Skeletal muscle tissue (tissue), 3 donors: ENCODE measurements at regions not wholly inside any gene's neighbourhood (a gene's known extent, or its start where the extent isn't known, plus 50 kb on each side); places are given as distances from the start of the nearest gene placed in this dataset.
"Not testable (repeated sequence)": the region's sequence is repeated elsewhere in the genome, so short reads cannot be mapped to it uniquely, and the experiment has no call there.

Experiments used
- H3K27ac ChIP-seq: one replicate; pipeline ENCODE4 v1.7.0; 2013; ENCODE audit warnings: mild to moderate bottlenecking, low read depth, low read length, inconsistent platforms
- H3K27me3 ChIP-seq, 3 donors: one replicate each; pipeline ENCODE4 v1.7.0; 2013; ENCODE audit warnings: low read length in 3 of 3; ENCODE audit not compliant: control insufficient read depth in 3 of 3, insufficient read depth in 3 of 3
- H3K36me3 ChIP-seq, 3 donors: one replicate each; pipeline ENCODE4 v1.7.0; 2013; ENCODE audit warnings: low read length in 3 of 3; ENCODE audit not compliant: control insufficient read depth in 3 of 3, insufficient read depth in 3 of 3
- H3K4me1 ChIP-seq, 3 donors: one replicate each; pipeline ENCODE4 v1.7.0; 2013; ENCODE audit warnings: low read length in 3 of 3, mild to moderate bottlenecking in 3 of 3; ENCODE audit not compliant: control insufficient read depth in 3 of 3, insufficient read depth in 3 of 3
- H3K4me3 ChIP-seq, 3 donors: one replicate each; pipeline ENCODE4 v1.7.0; 2013; ENCODE audit warnings: low read length in 3 of 3
- H3K9ac ChIP-seq, 3 donors: one replicate each; pipeline ENCODE4 v1.7.0; 2013; ENCODE audit warnings: low read length in 3 of 3, mild to moderate bottlenecking in 3 of 3, moderate library complexity in 2 of 3, low read depth in 1 of 3
- H3K9me3 ChIP-seq, 3 donors: one replicate each; pipeline ENCODE4 v1.7.0; 2013; ENCODE audit warnings: low read length in 3 of 3; ENCODE audit not compliant: control insufficient read depth in 3 of 3
- donor health status: Osteomylitis.

- Histone ChIP-seq H3K9me3 (no peaks in the 10 kb centered on the region), H3K27me3 (no peaks in the 10 kb centered on the region), H3K27ac (no peak overlapping the region), H3K36me3 (no peaks in the 10 kb centered on the region), H3K4me1 (no peaks in the 10 kb centered on the region), H3K9ac (no peak overlapping the region), H3K4me3 (no peak overlapping the region)
These were observed 153.3 kb downstream of the XPNPEP1 start for GRCh38 chr10:109769966-109770365.

GRCh38 chr10:109765838-109766237 is 157.5 kb downstream of the XPNPEP1 start:
- H3K36me3 ChIP-seq, result no peaks in the 10 kb centered on the region
- H3K9ac ChIP-seq, result no peak overlapping the region
- H3K27ac ChIP-seq, result no peak overlapping the region
- H3K4me3 ChIP-seq, result no peak overlapping the region
- peaks cover 0 to 3% (median 0%) of the 10 kb centered on the region in 3 donors for H3K9me3 ChIP-seq
- H3K4me1 ChIP-seq, result no peaks in the 10 kb centered on the region
- no peaks in the 10 kb centered on the region for H3K27me3 ChIP-seq

GRCh38 chr10:109762555-109762954 is 160.8 kb downstream of the XPNPEP1 start:
- peaks cover 0 to 3% (median 0%) of the 10 kb centered on the region in 3 donors for H3K9me3 ChIP-seq
- H3K27me3 ChIP-seq, result no peaks in the 10 kb centered on the region
- no peak overlapping the region for H3K9ac ChIP-seq
- no peaks in the 10 kb centered on the region for H3K36me3 ChIP-seq
- H3K4me1 ChIP-seq, result no peaks in the 10 kb centered on the region
- H3K27ac ChIP-seq, result no peak overlapping the region
- no peak overlapping the region for H3K4me3 ChIP-seq

- H3K4me1 ChIP-seq, H3K27ac ChIP-seq, H3K27me3 ChIP-seq, H3K9ac ChIP-seq, H3K4me3 ChIP-seq, H3K9me3 ChIP-seq, H3K36me3 ChIP-seq: not testable (repeated sequence)
These were observed 165.6 kb downstream of the XPNPEP1 start for GRCh38 chr10:109757670-109758069.

GRCh38 chr10:109746861-109747260 is 176.4 kb downstream of the XPNPEP1 start:
- Histone ChIP-seq H3K36me3 (no peaks in the 10 kb centered on the region), H3K9ac (no peak overlapping the region)

GRCh38 chr10:109744020-109744419 is 179.3 kb downstream of the XPNPEP1 start:
- Histone ChIP-seq H3K4me1 (no peaks in the 10 kb centered on the region), H3K27ac (no peak overlapping the region), H3K36me3 (no peaks in the 10 kb centered on the region), H3K27me3 (no peaks in the 10 kb centered on the region), H3K9ac (no peak overlapping the region), H3K4me3 (no peak overlapping the region), H3K9me3 (no peaks in the 10 kb centered on the region)

More at GRCh38 chr10:109746861-109747260, 176.4 kb downstream of the XPNPEP1 start:
- no peaks in the 10 kb centered on the region for H3K27me3 ChIP-seq
- H3K27ac ChIP-seq, result no peak overlapping the region
- H3K9me3 ChIP-seq, result no peaks in the 10 kb centered on the region
- no peak overlapping the region for H3K4me3 ChIP-seq
- no peaks in the 10 kb centered on the region for H3K4me1 ChIP-seq

GRCh38 chr10:109743574-109743973 is 179.7 kb downstream of the XPNPEP1 start:
- H3K9ac ChIP-seq, result no peak overlapping the region
- H3K9me3 ChIP-seq, result no peaks in the 10 kb centered on the region
- no peak overlapping the region for H3K4me3 ChIP-seq
- H3K27me3 ChIP-seq, result no peaks in the 10 kb centered on the region
- no peaks in the 10 kb centered on the region for H3K4me1 ChIP-seq
- no peak overlapping the region for H3K27ac ChIP-seq
- H3K36me3 ChIP-seq, result no peaks in the 10 kb centered on the region

GRCh38 chr10:109743146-109743545 is 180.2 kb downstream of the XPNPEP1 start:
- H3K27ac ChIP-seq, result no peak overlapping the region
- H3K4me3 ChIP-seq, result no peak overlapping the region
- no peaks in the 10 kb centered on the region for H3K36me3 ChIP-seq
- no peaks in the 10 kb centered on the region for H3K9me3 ChIP-seq
- H3K4me1 ChIP-seq, result no peaks in the 10 kb centered on the region
- H3K27me3 ChIP-seq, result no peaks in the 10 kb centered on the region
- H3K9ac ChIP-seq, result no peak overlapping the region

GRCh38 chr10:109741712-109742111 is 181.6 kb downstream of the XPNPEP1 start:
- H3K9me3 ChIP-seq, result no peaks in the 10 kb centered on the region
- no peak overlapping the region for H3K9ac ChIP-seq
- H3K4me1 ChIP-seq, result no peaks in the 10 kb centered on the region
- no peak overlapping the region for H3K4me3 ChIP-seq
- no peak overlapping the region for H3K27ac ChIP-seq
- H3K27me3 ChIP-seq, result no peaks in the 10 kb centered on the region
- no peaks in the 10 kb centered on the region for H3K36me3 ChIP-seq

- no peak overlapping the region for H3K27ac ChIP-seq
- no peak overlapping the region for H3K4me3 ChIP-seq
- no peaks in the 10 kb centered on the region for H3K9me3 ChIP-seq
- H3K27me3 ChIP-seq, result no peaks in the 10 kb centered on the region
- no peaks in the 10 kb centered on the region for H3K36me3 ChIP-seq
- no peaks in the 10 kb centered on the region for H3K4me1 ChIP-seq
- no peak overlapping the region for H3K9ac ChIP-seq
These were observed 182.9 kb downstream of the XPNPEP1 start for GRCh38 chr10:109740436-109740835.

GRCh38 chr10:109737626-109738025 is 185.7 kb downstream of the XPNPEP1 start:
- Histone ChIP-seq H3K4me3 (no peak overlapping the region), H3K9ac (no peak overlapping the region), H3K36me3 (no peaks in the 10 kb centered on the region), H3K27ac (no peak overlapping the region), H3K9me3 (no peaks in the 10 kb centered on the region), H3K27me3 (no peaks in the 10 kb centered on the region), H3K4me1 (no peaks in the 10 kb centered on the region)
